NCI-H2081 (cell line): ENCODE measurements at regions not wholly inside any gene's neighbourhood (a gene's known extent, or its start where the extent isn't known, plus 50 kb on each side); places are given as distances from the start of the nearest gene placed in this dataset.
"Not testable (repeated sequence)": the region's sequence is repeated elsewhere in the genome, so short reads cannot be mapped to it uniquely, and the experiment has no call there.

ENCODE experiments used
- DNase-seq, 2 experiments: peaks; one replicate each; lab custom pipeline; 2025; lab: John Stamatoyannopoulos, UW

DNA sequence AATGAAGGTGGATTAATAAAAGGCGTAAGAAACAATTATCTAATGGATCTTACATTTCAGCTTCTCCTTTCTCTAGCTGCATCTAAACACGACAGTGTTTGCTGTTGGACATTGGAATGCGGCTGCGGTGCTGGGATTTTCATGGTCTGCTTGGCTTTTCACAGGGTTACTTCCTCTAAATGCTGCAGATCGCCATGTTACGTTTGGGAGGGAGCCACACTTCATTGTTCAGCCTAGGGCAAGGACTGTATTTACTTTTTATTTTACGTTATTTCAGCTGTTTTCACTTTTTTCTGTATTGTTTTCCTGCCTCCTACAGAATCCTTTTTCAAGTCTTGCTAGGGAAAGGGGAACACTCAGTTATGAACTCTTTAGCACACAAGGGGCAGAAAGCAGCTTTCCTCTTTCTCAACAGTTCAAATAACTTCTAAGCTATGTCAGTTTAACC lies 97.9 kb upstream of the MTHFD1L start:
- DNase-seq, result no peak

DNA sequence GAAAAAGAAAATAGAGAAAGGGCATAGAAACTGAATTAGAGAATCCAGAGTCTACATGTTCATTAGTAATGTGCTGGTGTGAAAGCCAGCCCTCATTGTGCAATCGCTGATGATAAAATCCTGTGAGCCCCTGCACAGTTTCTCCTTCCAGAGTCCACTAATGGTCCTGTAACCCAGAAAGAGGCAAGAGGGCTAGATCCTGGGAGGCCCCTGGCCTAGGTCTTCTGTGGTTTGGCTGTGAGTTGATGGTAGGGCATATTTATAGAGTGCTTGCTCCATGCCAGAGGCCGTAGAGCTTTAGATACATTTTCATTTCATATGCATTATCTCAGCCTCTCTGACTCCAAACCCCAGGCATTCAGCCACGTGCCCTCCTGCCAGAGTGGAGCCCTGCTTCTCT lies 94.9 kb upstream of the MTHFD1L start:
- no peak for DNase-seq

DNA sequence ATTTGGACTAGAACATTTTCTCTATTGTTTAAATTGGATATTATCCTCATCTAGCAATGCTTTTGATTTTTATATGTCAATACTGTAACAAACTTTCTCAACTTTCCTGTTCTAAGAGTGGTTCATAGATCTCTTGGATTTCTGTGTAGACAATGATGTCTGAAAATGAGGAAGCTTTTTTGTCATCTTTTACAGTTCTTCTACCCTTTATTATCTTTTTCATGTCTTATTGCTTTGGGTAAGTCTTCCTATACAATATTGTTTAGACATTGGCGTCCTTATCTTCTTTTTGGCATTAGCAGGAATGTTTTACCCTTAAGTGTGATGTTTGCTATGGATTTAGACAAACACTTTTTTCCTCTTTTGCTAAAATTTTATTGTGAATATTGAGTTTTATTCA lies 91.5 kb upstream of the MTHFD1L start:
- DNase-seq, result no peak

DNA sequence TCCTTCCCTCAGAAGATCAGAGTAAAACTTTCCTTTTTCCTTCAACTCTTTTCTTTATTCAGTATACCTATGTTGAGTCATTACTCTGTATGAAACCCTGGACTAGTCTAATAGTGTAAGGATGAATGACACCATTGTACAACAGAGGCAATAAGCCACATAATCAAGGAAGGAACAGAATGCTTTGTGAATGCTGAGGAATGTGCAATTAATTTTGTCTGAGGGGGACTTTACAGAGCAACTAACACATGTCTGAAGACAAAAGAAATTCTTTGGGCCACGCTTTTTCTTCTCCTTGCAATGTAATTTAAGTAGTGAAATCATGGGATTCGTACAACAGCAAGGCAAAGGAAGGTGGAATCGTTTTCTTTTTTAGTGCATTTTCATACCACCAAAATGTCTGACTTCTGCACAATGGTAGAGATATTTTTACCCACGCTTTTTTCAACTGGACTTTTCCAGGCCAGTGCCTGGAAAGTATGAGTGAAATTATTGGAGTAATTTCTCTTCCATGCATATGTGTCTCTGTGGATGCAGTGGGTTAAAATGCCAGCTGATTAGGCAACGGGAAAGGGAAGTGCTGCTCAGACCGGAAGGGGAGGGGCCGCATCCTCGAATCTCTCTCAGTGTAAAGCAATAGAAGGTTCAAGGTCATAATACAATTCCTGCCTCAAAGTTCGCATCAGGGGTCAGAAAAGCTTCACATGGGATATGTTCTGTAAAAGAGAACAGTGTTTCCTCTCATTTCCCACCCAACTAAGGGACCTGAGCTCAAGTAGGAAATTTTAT lies 89.9 kb upstream of the MTHFD1L start:
- DNase-seq, result no peak

DNA sequence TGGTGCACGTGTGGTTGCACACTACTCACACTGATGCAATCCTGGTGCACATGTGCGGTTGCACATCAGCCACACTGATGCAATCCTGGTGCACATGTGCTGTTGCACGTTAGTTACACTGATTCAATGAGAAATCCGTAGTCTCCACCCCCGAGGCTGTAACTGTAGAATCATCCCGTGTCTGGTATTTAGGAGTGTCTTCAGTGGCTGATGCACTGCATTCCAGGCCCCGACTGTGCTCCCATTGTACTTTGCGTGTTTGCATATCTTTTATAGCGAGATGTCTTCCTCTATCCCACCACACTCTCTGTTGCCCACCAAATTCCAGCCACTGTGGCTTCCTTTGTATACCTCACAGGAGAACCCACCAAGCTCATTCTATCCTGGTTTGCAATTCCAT lies 87.8 kb upstream of the MTHFD1L start:
- no peak for DNase-seq

DNA sequence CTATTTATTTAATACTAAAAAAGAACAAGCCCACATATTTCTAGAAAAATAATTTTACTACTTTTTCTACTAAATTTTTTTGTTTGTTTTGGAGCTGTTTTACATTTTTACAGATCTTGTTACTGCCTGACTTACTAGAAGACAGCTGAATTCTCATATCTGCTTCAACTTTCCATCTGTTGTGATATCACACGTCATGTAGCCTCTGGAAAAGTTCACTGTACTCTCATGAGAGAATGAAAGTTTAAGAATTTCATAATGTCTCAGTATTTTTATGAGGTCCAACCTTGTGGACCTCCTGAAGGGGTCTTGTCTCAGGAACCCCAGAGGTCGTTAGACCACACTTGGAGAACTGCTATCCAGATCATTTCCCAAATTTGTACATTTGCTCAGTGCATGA lies 81.7 kb upstream of the MTHFD1L start:
- DNase-seq, result no peak

DNA sequence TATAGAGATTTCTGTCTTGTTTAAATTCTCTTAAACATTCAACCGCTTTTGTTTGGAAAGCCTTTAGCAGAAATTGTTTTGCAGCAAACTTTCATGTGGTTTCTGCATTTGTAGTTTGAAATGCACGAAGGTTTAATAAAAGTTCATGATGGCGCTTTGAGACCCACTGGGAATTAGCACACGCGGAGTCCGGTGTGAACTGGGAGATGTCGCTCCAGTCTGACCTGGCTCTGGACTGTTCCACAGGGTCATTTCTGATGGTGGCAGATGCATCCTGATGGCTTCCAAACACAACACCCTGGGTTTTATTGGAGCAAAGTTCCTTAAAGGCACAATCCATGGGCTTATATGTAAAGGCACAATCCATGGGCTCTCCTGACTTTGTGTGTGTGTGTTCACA lies 78.1 kb upstream of the MTHFD1L start:
- DNase-seq, result no peak

DNA sequence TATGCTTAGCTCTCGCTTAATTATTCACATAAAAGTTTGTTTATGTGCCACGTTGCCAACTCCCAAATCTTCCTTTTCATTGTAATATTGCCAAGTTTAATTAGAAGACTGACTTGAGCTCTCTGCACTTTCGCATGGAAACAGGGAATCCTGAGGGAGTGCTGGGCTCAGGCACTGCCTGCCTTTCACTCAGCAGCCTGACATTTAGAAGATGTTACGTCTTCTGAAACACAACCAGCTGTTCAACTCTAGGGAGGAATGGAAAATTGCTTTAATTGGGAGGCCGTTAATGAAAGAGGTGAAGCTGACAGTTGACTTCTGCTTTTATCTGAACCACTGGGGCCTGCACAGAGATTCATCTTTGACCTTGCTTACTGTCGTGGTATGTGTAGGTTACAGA lies 77.4 kb upstream of the MTHFD1L start:
- DNase-seq, result no peak

DNA sequence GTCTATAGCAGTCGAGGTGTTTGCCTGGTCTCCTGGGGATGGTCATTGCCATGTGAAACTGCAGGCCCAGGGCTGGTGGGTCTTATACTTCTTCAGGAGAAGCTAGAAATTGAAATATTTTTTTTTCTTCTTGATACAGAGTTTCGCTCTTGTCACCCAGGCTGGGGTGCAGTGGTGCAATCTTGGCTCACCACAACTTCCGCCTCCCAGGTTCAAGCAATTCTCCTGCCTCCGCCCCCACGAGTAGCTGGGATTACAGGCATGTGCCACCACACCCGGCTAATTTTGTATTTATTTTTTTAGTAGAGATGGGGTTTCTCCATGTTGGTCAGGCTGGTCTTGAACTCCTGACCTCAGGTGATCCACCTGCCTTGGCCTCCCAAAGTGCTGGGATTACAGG lies 75.6 kb upstream of the MTHFD1L start:
- not testable (repeated sequence) for DNase-seq

DNA sequence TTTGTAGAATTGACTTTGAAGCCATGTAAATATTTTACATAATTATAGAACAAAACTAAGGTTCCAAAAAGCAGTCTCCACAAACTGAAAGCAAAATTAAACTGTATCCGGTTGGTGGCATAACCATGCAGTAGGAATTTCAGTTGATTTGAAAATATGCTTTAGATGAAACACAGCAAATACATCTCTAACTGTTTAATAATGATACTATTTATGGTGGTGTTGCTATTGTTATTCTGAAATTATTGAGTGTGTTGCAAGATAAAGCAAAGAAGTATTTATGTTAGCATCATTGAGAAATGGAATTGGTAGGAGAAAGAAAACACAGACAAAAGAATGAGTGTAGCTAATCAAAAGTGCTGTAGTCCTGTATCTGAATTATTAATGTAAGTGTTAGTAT lies 73.8 kb upstream of the MTHFD1L start:
- no peak for DNase-seq

DNA sequence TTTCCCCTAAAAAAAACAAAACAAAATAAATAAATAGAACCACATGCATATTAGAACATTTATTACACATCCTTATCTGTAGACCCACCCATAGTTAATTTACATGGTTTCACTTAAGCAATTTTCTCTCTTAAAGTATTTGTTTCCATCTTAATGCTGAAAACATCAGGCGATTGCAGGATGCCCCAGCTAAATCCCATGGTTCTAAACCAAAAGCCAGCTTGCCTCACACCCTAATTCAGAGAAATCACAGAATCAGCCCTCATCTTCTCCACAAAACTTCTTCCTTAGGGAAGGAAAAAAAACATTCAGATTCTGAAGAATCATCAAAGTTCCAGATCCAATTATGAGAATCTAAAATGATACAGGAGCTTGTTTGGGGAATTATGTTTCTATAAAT lies 67.6 kb upstream of the MTHFD1L start:
- no peak for DNase-seq

DNA sequence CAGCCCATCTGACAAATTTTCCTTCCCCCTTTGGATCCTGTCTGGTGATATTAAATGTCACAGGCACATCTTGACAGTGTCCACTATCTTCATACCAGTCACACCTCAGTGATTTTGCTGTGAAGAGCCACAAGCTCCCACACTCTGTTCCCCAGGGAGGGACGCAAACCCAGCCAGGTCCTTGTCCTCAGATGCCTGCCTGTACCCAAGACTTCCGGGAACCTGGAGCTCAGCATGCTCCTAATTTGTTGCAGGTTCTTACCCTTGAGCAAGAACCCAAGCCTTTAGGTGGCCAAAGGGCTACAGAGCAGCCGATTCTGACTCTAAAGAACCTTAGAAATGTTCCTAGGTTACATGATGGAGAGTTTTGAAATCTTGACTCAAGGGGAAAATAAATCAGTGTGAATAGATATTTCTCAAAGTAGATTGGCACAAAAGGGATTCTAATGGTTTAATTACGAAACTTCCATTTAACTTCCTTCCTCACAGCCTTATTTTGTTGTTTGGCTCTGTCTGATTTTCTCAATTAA lies 66.2 kb upstream of the MTHFD1L start:
- DNase-seq, result no peak

DNA sequence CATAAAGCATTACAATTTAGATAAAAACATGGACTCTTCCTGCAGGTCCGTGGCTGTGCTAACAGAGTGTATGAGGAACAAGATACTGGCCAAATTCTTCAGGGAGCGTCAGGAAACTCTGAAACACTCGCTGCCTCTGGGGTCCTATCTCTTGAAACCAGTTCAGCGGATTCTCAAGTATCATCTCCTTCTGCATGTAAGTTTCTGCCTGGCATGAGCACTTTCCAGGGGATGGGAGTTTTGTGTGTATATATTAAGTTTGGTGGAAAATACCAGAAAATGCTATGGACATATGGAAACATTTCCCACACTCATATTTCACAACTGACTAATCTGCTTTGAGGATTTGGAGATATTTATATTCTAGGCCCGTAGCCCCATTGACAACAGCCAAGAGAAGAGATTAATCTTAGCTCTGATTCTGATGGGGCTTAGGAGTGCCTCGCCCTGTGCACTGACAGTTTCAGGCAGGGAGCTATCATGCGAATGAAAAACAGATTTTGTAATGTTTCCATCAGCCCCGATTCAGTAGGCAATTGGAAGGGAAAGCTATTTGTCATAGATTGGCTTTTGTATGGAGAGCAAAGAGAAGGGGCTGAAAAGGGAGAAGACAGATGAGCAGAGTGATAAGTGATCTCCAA lies 64.7 kb upstream of the MTHFD1L start:
- no peak for DNase-seq

DNA sequence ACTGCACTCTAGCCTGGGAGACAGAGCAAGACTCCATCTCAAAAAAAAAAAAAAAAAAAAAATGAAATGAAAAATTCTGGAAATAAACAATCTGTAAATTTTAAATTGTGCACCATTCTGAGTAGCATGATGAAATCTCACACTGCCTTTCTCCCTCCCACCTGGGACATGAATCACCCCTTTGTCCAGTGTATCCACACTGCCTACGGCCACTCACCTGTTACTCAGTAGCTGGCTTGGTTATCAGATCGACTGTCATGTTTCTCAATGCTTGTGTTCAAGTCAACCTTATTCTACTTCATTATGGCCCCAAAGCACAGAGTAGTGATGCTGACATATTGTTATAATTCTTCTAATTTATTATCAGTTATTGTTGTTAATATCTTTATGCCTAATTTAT lies 58.7 kb upstream of the MTHFD1L start:
- no peak for DNase-seq

DNA sequence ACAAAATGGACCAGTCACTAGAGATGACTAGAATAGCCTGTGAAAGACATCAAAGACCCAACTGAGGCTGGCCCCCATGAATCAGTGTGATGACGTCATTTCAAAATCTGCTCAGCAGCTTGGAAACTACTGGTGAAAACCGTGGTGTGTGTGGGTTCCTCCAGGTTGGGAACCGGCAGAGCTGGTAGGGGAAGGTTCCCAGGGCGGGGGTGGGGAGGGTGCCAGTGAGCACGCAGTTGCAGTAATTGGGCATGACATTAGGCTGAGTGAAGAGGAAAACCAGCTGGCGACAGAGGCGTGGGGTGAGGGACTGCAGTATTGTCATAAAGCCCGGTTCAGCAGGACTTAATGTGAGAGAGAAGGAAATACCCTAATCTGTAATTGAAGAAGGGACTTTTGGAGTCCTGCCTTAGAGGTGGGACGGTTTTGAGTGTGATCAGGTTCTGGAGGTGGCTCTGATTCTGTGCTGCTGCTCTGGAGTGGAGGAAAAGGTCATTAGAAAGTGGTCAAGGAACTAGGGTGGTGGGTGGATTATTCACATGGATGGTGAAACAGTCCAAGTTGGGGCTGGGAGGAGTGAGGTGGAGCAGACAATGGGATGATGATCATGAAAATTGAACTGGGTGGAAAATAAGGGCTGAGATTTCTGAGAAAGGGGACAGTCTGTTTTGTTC lies 52.0 kb upstream of the MTHFD1L start:
- DNase-seq, result no peak

DNA sequence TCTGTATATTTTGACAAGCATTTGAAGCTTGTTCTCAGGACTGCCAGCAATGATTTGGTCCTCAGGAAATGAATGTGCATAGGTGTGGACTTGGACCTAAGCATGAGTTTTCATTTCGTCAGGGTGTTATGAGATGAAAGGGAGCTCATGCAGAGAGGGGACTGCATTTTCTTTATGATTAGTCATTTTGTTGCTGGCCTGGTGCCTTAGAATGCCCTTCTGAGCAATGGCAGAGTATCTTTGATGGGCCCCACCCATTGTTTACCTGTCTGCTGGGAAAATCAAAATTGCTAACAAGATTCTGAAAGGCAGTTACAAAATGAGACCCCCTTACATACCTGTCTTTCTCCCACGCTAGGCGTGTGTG lies 51.5 kb upstream of the MTHFD1L start:
- no peak for DNase-seq
